ENCODE measurements at regions not wholly inside any gene's neighbourhood (a gene's known extent, or its start where the extent isn't known, plus 50 kb on each side); places are given as distances from the start of the nearest gene placed in this dataset.
"Not testable (repeated sequence)": the region's sequence is repeated elsewhere in the genome, so short reads cannot be mapped to it uniquely, and the experiment has no call there.

- DNase-seq (ENCODE audit: low read depth in 2 of 2), result no peak
- H3K9me3 ChIP-seq (ENCODE audit: control insufficient read depth, insufficient read depth, low read depth, low read length), result no peaks in the 10 kb centered on the region
- no peak for TF ChIP-seq EZH2 (IDR thresholded peaks at IDR 0.05; ENCODE audit: low read length, missing control alignments)
- TF ChIP-seq CTCF (conservative IDR thresholded peaks at IDR 0.05 in 1 of 2, IDR thresholded peaks at IDR 0.05 in 1 of 2; ENCODE audit: low read depth in 1 of 2, low read length in 2 of 2), result no peak
- no peak overlapping the region for H2AFZ ChIP-seq (ENCODE audit: low read length)
- H3K4me1 ChIP-seq (ENCODE audit: control insufficient read depth, extremely low read depth, insufficient read depth, low read length), result no peaks in the 10 kb centered on the region
- H3K79me2 ChIP-seq (ENCODE audit: control insufficient read depth, insufficient read depth, low read length), result no peaks in the 10 kb centered on the region
- no peak overlapping the region for H3K4me3 ChIP-seq (replicated peaks in 1 of 4; ENCODE audit: control extremely low read depth in 1 of 4, insufficient read depth in 1 of 4, low read depth in 3 of 4, low read length in 4 of 4)
- no peaks in the 10 kb centered on the region for H4K20me1 ChIP-seq (ENCODE audit: control insufficient read depth, extremely low read depth, insufficient read depth, low read length)
- no peaks in the 10 kb centered on the region for H3K27me3 ChIP-seq (ENCODE audit: control insufficient read depth, insufficient read depth, low read length)
- H3K4me2 ChIP-seq (ENCODE audit: extremely low read depth, insufficient read depth, low read length), result no peak overlapping the region
- H3K36me3 ChIP-seq (ENCODE audit: control insufficient read depth, insufficient read depth, low read length), result no peaks in the 10 kb centered on the region
- no peak overlapping the region for H3K9ac ChIP-seq (ENCODE audit: insufficient read depth, low read length)
- H3K27ac ChIP-seq (ENCODE audit: insufficient read depth, low read length), result no peak overlapping the region
Observed at GRCh38 chr13:55576389-55576788, 1564.3 kb upstream of the PRR20A start.

DNA sequence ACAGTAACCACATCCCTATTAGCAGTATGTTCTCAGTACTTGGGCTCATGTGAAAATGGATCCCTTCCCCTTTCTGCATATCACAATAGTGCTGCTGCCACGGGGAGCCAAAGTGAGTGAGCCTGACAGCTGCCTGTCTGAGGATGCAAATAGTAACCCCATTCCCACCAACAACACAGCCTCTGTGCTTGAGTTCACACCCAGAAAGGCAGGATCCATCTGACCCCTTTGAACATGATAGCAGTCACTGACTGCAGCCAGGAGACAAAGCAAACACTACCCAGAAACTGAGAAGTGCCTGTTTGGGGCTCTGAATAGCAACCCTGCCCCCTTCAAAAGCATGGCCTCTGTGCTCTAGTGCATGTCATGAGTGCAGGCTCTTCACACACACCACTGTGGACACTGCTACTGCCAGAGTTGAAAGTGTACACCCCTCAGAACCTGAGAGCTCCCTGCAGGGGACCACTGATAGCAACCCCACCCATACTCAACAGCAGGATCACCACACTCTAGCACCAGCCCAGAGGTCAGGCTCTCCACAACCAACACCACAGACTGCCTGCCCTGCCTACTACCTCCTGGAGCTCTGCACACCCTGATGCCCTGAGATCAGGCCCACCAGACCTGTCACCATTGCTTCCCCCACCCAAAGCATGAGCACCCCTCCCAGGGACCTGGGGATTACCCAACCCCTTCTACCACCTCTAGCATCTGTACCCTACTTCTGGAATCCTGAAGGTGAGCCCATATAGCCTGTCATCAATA is 1563.5 kb upstream of the PRR20A start:
- Histone ChIP-seq H3K79me2 (ENCODE audit: control insufficient read depth, insufficient read depth, low read length) (no peaks in the 10 kb centered on the region), H3K27ac (ENCODE audit: insufficient read depth, low read length) (no peak overlapping the region), H3K9ac (ENCODE audit: insufficient read depth, low read length) (no peak overlapping the region), H4K20me1 (ENCODE audit: control insufficient read depth, extremely low read depth, insufficient read depth, low read length) (no peaks in the 10 kb centered on the region), H3K9me3 (ENCODE audit: control insufficient read depth, insufficient read depth, low read depth, low read length) (no peaks in the 10 kb centered on the region), H3K27me3 (ENCODE audit: control insufficient read depth, insufficient read depth, low read length) (no peaks in the 10 kb centered on the region), H2AFZ (ENCODE audit: low read length) (no peak overlapping the region), H3K4me3 (replicated peaks in 1 of 4; ENCODE audit: control extremely low read depth in 1 of 4, insufficient read depth in 1 of 4, low read depth in 3 of 4, low read length in 4 of 4) (no peak overlapping the region), H3K36me3 (ENCODE audit: control insufficient read depth, insufficient read depth, low read length) (no peaks in the 10 kb centered on the region), H3K4me1 (ENCODE audit: control insufficient read depth, extremely low read depth, insufficient read depth, low read length) (no peaks in the 10 kb centered on the region), H3K4me2 (ENCODE audit: extremely low read depth, insufficient read depth, low read length) (no peak overlapping the region)
- no peak for TF ChIP-seq EZH2 (IDR thresholded peaks at IDR 0.05; ENCODE audit: low read length, missing control alignments)
- no peak for TF ChIP-seq CTCF (conservative IDR thresholded peaks at IDR 0.05 in 1 of 2, IDR thresholded peaks at IDR 0.05 in 1 of 2; ENCODE audit: low read depth in 1 of 2, low read length in 2 of 2)
- no peak for DNase-seq (ENCODE audit: low read depth in 2 of 2)

- Histone ChIP-seq H3K4me2 (ENCODE audit: extremely low read depth, insufficient read depth, low read length) (no peak overlapping the region), H3K9me3 (ENCODE audit: control insufficient read depth, insufficient read depth, low read depth, low read length) (no peaks in the 10 kb centered on the region), H2AFZ (ENCODE audit: low read length) (no peak overlapping the region), H3K27me3 (ENCODE audit: control insufficient read depth, insufficient read depth, low read length) (no peaks in the 10 kb centered on the region), H3K27ac (ENCODE audit: insufficient read depth, low read length) (no peak overlapping the region), H4K20me1 (ENCODE audit: control insufficient read depth, extremely low read depth, insufficient read depth, low read length) (no peaks in the 10 kb centered on the region), H3K4me3 (replicated peaks in 1 of 4; ENCODE audit: control extremely low read depth in 1 of 4, insufficient read depth in 1 of 4, low read depth in 3 of 4, low read length in 4 of 4) (no peak overlapping the region), H3K79me2 (ENCODE audit: control insufficient read depth, insufficient read depth, low read length) (no peaks in the 10 kb centered on the region), H3K36me3 (ENCODE audit: control insufficient read depth, insufficient read depth, low read length) (no peaks in the 10 kb centered on the region), H3K9ac (ENCODE audit: insufficient read depth, low read length) (no peak overlapping the region), H3K4me1 (ENCODE audit: control insufficient read depth, extremely low read depth, insufficient read depth, low read length) (no peaks in the 10 kb centered on the region)
- TF ChIP-seq CTCF (conservative IDR thresholded peaks at IDR 0.05 in 1 of 2, IDR thresholded peaks at IDR 0.05 in 1 of 2; ENCODE audit: low read depth in 1 of 2, low read length in 2 of 2) (no peak), EZH2 (IDR thresholded peaks at IDR 0.05; ENCODE audit: low read length, missing control alignments) (no peak)
- DNase-seq (ENCODE audit: low read depth in 2 of 2), result no peak
Observed at GRCh38 chr13:55577847-55578210, 1562.9 kb upstream of the PRR20A start.

- not testable (repeated sequence) for H3K9ac ChIP-seq (ENCODE audit: insufficient read depth, low read length); DNase-seq (ENCODE audit: low read depth in 2 of 2); H3K9me3 ChIP-seq (ENCODE audit: control insufficient read depth, insufficient read depth, low read depth, low read length); H3K27me3 ChIP-seq (ENCODE audit: control insufficient read depth, insufficient read depth, low read length); H3K4me1 ChIP-seq (ENCODE audit: control insufficient read depth, extremely low read depth, insufficient read depth, low read length); H3K4me2 ChIP-seq (ENCODE audit: extremely low read depth, insufficient read depth, low read length); H3K36me3 ChIP-seq (ENCODE audit: control insufficient read depth, insufficient read depth, low read length); H3K4me3 ChIP-seq (replicated peaks in 1 of 4; ENCODE audit: control extremely low read depth in 1 of 4, insufficient read depth in 1 of 4, low read depth in 3 of 4, low read length in 4 of 4); H2AFZ ChIP-seq (ENCODE audit: low read length); H4K20me1 ChIP-seq (ENCODE audit: control insufficient read depth, extremely low read depth, insufficient read depth, low read length); H3K79me2 ChIP-seq (ENCODE audit: control insufficient read depth, insufficient read depth, low read length); H3K27ac ChIP-seq (ENCODE audit: insufficient read depth, low read length)
Observed at GRCh38 chr13:55582294-55582693, 1558.4 kb upstream of the PRR20A start.
